Calu3 (cell line): ENCODE measurements at regions not wholly inside any gene's neighbourhood (a gene's known extent, or its start where the extent isn't known, plus 50 kb on each side); places are given as distances from the start of the nearest gene placed in this dataset.

Experiments used
- BruUV-seq: library from RNA; stranded (reverse); fragments of 400-500 nt; replicated peaks from 2 replicates; lab custom pipeline; 2021; lab: Mats Ljungman, UMichigan
- CTCF ChIA-PET: fragments of 300-600 bp; sonication (Branson Sonifier 250); formaldehyde crosslinking; loops from one replicate; lab custom pipeline; 2022; ENCODE audit warnings: antibody characterized with exemption; lab: Charles Lee
- DNase-seq: peaks from one replicate; pipeline ENCODE4 v3.0.0; 2022
- H3K27ac Mint-ChIP-seq: one replicate; pipeline ENCODE4 v1.8.0; 2022; ENCODE audit warnings: mixed read lengths; ENCODE audit not compliant: unreplicated experiment
- H3K27me3 Mint-ChIP-seq: one replicate; pipeline ENCODE4 v1.8.0; 2022; ENCODE audit warnings: mixed read lengths; ENCODE audit not compliant: unreplicated experiment
- H3K36me3 Mint-ChIP-seq: one replicate; pipeline ENCODE4 v1.8.0; 2022; ENCODE audit warnings: mild to moderate bottlenecking, moderate library complexity, mixed read lengths; ENCODE audit not compliant: insufficient read depth, unreplicated experiment
- H3K4me1 Mint-ChIP-seq: one replicate; pipeline ENCODE4 v1.8.0; 2022; ENCODE audit warnings: mild to moderate bottlenecking, low read depth, mixed read lengths; ENCODE audit not compliant: unreplicated experiment
- H3K4me3 Mint-ChIP-seq: one replicate; pipeline ENCODE4 v1.8.0; 2022; ENCODE audit warnings: mild to moderate bottlenecking, low read depth, moderate library complexity, mixed read lengths; ENCODE audit not compliant: unreplicated experiment
- H3K9me3 Mint-ChIP-seq: one replicate; pipeline ENCODE4 v1.8.0; 2022; ENCODE audit warnings: low read depth, mixed read lengths; ENCODE audit not compliant: unreplicated experiment
- intact Hi-C: fragments of 100-400 bp; cut with micrococcal nuclease; formaldehyde crosslinking; loops from one replicate; pipeline ENCODE4 v1.10.0; 2022; ENCODE audit not compliant: unreplicated experiment
- TF ChIP-seq, protein P1 (sequence below): fragments of 200-600 bp; IDR thresholded peaks from one replicate; pipeline ENCODE4 v1.8.0; 2022; ENCODE audit warnings: antibody characterized with exemption; ENCODE audit not compliant: unreplicated experiment

DNA sequence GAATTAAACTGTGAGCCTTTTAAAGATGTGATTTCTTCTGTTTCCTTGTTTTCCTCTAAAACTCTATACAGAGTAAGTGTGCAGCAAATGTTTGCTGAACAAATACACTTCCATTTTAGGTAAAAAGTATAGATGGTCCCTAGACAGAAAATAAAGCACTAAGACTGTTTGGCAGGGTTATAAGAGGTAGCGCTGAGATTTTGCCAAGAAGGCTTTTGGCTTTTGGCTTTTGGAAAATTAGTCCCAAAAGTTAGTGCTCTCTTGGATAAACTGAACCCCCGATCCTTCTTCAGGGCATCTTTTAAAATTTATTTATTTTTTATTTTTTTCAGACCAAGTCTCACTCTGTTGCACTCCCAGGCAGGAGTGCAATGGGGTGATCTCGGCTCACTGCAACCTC lies 175.7 kb upstream of the NRP1 start:
- TF ChIP-seq, protein P1, sequence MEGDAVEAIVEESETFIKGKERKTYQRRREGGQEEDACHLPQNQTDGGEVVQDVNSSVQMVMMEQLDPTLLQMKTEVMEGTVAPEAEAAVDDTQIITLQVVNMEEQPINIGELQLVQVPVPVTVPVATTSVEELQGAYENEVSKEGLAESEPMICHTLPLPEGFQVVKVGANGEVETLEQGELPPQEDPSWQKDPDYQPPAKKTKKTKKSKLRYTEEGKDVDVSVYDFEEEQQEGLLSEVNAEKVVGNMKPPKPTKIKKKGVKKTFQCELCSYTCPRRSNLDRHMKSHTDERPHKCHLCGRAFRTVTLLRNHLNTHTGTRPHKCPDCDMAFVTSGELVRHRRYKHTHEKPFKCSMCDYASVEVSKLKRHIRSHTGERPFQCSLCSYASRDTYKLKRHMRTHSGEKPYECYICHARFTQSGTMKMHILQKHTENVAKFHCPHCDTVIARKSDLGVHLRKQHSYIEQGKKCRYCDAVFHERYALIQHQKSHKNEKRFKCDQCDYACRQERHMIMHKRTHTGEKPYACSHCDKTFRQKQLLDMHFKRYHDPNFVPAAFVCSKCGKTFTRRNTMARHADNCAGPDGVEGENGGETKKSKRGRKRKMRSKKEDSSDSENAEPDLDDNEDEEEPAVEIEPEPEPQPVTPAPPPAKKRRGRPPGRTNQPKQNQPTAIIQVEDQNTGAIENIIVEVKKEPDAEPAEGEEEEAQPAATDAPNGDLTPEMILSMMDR, result no peak
- BruUV-seq, result no TSS peak
- H3K27me3 Mint-ChIP-seq, result no peaks in the 10 kb centered on the region
- peaks cover 16% of the 10 kb centered on the region for H3K4me1 Mint-ChIP-seq
- no peaks in the 10 kb centered on the region for H3K9me3 Mint-ChIP-seq
- no peak overlapping the region for H3K27ac Mint-ChIP-seq
- H3K4me3 Mint-ChIP-seq, result no peak overlapping the region
- intact Hi-C loops, result no loop called here
- CTCF ChIA-PET, result no interaction called here
- peaks cover 7% of the 10 kb centered on the region for H3K36me3 Mint-ChIP-seq
- no peak for DNase-seq

DNA sequence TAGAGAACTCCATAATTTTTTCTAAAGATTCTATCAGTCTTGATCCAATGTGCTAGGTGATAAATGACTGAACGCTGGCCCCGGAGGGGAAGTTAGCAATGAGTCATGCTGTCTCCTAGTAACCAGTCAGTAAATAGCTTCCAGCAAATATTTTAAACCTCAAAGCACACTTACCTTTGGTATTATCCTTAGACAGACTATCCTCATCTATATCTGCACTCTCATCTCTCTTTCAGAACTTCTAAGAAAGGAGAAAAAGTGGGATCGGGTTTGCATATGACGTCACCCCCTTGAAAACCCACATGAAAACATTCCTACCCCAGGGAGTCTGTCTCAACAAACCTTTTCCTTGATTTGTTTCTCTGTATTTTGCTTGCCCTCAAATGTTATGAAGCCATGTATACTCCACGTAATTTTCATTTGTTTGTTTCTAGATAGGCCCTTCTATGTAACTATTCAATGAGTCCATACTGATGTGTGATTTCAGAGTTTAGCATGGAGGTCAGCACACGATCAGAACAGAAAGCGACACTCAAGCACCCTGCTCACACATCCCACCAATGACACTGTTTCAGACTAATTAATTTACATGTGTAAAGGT lies 174.9 kb upstream of the NRP1 start:
- Mint-ChIP-seq H3K9me3 (no peaks in the 10 kb centered on the region), H3K27me3 (no peaks in the 10 kb centered on the region), H3K4me1 (peaks cover 16% of the 10 kb centered on the region), H3K36me3 (peaks cover 7% of the 10 kb centered on the region), H3K27ac (peak overlapping the region; percentile 95), H3K4me3 (peak overlapping the region; percentile 36)
- TF ChIP-seq, protein P1, result no peak
- CTCF ChIA-PET, result no interaction called here
- intact Hi-C loops, result loop anchor here (10.0 kb wide), 1 partner anchor 175 kb away; the partner anchor contains the start of gene NRP1
- peak; percentile 75 for DNase-seq
- BruUV-seq, result no TSS peak

DNA sequence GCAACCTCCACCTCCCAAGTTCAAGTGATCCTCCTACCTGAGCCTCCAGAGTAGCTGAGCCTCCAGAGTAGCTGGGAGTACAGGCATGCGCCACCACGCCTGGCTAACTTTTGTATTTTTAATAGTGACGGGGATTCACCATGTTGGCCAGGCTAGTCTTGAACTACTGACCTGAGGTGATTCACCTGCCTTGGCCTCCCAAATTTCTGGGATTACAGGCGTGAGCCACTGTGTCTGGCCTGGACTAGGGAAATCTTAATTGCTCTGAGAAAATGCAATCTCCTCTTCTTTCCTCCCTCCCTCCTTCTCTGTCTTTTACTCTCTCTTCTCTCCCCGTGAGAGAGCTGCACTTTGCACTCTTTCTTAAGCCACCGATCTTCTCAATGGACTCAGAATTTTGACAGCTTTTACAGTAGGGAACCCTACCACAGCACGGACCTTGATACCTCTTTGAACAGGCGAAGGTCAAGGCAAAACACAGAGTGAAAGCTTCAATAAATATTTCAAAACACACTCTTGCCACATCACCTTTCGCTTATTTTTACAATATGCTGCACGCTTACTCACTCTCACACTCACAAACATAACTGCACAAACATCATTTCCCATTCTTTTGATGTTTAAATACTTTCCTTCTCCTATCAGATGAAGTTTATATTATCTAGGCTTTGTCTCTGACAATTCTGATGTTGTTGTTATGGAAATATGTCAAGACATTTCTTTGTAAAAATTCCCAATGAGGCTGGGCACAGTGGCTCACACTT lies 173.4 kb upstream of the NRP1 start:
- H3K27me3 Mint-ChIP-seq, result no peaks in the 10 kb centered on the region
- intact Hi-C loops, result loop anchor here (10.0 kb wide), 1 partner anchor 173 kb away; the partner anchor contains the start of gene NRP1
- peaks cover 7% of the 10 kb centered on the region for H3K36me3 Mint-ChIP-seq
- BruUV-seq, result no TSS peak
- H3K4me3 Mint-ChIP-seq, result no peak overlapping the region
- TF ChIP-seq, protein P1, result no peak
- H3K9me3 Mint-ChIP-seq, result no peaks in the 10 kb centered on the region
- CTCF ChIA-PET, result no interaction called here
- peaks cover 16% of the 10 kb centered on the region for H3K4me1 Mint-ChIP-seq
- peak overlapping the region; percentile 19 for H3K27ac Mint-ChIP-seq
- no peak for DNase-seq

DNA sequence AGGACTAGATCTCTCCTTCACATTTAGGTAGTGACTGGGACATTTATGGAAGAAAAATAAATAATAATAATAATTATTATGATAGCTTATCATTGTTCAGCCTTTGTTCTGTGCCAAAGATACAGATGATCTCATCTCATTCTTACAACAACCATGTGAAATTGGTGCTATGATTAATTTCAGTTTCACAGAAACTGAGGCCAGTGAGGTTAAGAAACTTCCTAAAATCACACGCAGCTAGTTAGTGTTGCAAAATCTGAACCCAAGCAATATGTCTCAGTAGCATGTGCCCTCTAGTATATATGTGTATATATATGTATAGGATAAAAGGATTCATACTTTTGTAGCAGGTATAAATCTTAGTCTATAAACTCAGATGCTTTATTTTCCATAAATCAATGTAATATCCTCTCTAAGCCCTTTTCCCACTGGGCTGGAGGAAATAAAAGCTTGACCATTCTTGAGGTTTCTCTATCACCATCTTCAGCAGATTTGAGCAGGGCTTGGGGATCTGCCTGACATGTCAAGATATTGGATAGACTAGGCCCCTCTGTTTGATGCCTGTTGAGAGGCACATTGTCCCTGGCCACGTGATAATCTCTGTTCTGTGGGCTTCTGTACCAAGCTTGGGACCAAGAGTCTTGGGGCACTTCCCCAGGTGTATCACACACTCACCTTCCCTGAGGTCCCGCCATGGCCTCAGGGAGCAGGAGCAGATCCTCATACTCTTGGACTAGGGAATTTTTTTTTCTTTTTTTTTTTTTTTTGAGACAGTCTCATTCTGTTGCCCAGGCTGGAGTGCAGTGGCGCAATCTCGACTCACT lies 172.6 kb upstream of the NRP1 start:
- Mint-ChIP-seq H3K4me3 (no peak overlapping the region), H3K4me1 (peaks cover 16% of the 10 kb centered on the region), H3K9me3 (no peaks in the 10 kb centered on the region), H3K27me3 (no peaks in the 10 kb centered on the region), H3K36me3 (peaks cover 7% of the 10 kb centered on the region), H3K27ac (no peak overlapping the region)
- BruUV-seq, result no TSS peak
- TF ChIP-seq, protein P1, result no peak
- CTCF ChIA-PET, result no interaction called here
- intact Hi-C loops, result loop anchor here (10.0 kb wide), 1 partner anchor 172 kb away; the partner anchor contains the start of gene NRP1
- no peak for DNase-seq
